AG08395 (cell line): ENCODE measurements at regions not wholly inside any gene's neighbourhood (a gene's known extent, or its start where the extent isn't known, plus 50 kb on each side); places are given as distances from the start of the nearest gene placed in this dataset.

Experiments
- DNase-seq: peaks from one replicate; pipeline ENCODE4 v3.0.0; 2012; ENCODE audit warnings: mixed read lengths, low spot score

DNA sequence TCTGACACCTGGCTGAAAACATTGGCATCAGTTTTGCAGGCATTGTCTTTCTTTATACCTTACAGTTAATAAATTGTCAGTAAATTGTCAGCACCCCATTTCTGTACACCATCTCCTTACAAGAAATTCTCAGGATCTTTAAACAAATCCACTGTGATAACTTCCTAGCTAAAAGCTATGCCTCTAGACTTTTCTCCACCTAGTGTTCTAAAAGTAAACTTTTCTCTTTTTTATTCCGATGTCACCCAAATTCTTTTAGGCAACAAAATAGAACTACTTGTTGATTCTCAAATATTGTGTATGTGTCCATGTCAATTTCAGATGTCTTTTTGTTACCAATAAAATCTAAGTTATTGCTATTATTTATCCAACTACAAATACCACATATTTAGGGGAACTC, 617.4 kb upstream of the NRXN1 start:
- no peak for DNase-seq

DNA sequence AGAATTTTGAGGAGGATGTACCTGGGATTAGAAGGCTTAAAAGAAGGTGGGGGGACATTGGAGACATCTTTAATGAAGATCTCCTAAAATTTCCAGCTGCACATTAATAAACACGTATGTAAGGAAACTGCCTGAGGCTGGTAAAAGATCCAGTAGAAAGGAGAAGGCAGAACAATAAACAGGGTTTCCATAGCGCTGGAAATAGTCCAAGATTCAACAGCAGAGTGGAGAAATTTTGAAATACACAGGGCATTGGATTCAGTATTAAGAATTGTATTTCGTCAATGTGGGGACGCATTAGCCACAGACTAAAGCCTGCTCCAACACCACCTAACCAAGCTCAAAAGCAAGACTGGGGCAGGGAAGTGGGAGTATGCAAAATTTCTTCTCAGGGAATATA, 606.9 kb upstream of the NRXN1 start:
- no peak for DNase-seq

DNA sequence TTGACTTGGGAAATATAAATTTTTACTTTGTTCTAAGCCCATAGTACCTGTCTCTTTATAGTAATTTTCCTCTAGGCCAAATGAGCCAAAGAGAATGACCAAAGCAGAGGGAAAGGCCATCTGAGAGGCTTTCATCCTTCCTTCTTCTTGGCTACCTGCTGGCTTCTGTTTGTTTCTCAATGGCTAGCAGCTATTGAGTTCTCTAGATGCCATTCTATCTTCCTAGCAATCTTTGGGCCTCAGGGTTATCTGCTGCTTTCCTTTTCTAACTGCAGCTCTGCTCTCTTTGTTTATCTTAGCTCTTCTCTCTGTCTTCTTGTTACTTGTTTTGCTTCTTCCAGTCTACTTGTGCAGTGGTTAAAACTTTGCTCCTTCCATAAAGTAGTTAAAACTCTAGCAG, 601.1 kb upstream of the NRXN1 start:
- DNase-seq = no peak

DNA sequence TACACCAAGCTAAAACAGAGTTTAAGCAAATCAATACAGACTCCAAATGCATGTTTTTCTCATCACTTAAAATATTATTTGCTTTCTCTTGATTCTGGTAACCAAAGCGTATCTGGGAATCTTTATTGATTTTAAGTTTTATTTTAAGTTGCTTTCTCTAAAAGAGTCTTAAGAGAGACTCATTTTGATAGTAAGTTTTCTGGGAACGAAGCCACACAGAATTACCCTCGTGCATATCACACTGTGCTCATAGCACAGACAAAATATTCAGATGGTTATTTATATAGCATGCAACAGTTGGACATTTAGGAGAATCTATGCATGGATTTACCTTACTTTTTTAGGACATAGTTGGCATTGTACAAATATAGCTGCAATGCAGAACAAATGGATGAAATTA, 597.5 kb upstream of the NRXN1 start:
- no peak for DNase-seq

DNA sequence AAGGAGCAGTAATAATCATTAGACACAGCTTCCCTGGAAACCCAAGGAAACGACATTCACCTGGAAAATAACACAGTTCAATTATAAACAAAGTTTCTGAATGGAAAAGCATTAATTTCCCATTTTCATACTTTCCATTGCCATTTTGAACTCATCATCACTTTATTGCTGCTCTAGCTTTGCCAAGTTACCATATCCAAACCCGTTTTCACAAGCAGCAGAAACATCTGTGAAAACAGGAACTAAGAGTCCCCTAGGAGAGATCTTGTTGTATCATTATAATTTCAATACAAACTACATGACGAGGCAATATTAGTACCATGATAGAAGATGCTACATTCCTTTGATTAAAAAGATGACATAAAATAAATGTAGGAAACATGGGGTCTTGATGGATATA, 597.0 kb upstream of the NRXN1 start:
- no peak for DNase-seq

DNA sequence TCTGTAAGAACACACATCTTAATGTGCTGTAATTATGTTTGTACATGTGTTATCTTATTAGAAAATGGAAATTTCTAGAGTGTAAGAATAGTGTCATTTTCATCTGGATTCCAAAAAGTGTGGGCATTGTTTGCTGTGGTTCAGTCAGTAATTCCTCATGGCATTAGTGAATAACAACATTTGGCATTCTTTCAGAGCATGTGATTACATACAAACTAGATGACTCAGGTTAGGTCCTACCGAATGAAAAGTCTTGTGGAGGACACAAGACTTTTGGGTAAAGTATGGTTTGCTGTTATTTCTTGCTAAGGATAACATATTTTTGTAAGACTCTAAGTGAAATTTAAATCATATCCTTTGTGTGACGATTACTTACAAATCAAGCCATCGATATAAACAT, 593.1 kb upstream of the NRXN1 start:
- DNase-seq = no peak

DNA sequence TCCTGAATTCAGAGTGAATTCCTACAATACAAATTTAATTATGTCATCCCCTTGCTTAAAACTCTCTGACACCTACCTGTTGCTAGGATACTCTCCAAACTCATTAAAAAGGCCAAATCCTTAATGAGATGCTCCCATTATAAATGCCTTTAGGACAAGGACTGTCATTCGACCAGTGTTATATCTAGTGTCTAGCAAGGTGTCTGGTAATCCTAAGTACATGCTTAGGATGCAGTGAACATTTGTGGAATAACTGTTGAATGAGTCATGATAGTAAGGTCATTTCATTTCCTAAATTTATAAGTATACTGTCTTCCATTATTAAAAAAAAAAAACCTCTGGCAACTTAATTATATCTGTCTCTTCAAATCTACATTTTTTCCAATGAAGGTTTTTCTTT, 588.9 kb upstream of the NRXN1 start:
- DNase-seq = no peak

DNA sequence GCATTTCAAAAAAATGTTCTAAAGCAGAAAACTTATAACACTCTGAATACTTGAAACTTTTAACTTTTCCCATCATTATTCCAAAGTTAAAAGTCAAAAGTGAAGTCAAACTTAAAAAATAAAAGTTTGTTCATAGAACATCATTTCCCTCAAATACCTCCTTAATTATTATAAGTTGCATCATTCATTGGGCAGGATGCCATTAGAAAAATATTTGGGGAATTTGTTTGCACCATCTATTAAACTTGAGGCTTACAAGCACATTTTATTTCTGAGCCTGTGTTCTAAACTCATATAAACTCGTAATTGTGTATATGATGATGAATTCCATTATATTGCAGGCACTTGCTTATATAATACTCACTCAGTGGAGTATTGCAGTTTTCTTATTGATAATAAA, 588.0 kb upstream of the NRXN1 start:
- no peak for DNase-seq

DNA sequence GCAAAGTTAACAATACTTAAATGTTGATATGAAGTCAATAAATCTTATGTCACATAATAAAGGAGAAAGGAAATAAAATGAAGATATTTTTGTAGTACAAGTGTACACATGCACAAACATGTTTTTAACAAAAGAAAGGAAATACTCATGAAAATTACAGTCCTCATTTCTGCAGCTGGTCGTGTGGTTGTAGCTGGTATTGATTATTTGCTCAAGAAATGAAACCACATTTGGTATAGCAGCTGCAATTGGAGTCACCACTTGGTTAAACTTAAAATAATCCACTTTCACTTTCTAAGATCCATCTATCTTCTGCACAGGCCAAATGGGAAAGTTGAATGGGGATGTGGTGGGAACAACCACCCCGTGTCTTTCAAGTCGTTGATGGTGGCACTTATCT, 580.5 kb upstream of the NRXN1 start:
- no peak for DNase-seq

DNA sequence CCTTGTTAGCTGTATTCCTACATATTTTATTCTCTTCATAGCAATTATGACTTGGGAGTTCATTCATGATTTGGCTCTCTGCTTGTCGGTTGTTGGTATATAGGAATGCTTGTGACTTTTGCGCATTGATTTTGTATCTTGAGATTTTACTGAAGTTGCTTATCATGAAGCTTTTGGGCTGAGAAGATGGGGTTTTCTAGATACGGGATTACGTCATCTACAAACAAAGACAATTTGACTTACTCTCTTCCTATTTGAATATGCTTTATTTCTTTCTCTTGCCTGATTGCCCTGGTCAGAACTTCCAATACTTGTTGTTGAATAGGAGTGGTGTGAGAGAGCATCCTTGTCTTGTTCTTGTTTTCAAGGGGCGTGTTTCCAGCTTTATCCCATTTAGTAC, 569.8 kb upstream of the NRXN1 start:
- DNase-seq = no peak

DNA sequence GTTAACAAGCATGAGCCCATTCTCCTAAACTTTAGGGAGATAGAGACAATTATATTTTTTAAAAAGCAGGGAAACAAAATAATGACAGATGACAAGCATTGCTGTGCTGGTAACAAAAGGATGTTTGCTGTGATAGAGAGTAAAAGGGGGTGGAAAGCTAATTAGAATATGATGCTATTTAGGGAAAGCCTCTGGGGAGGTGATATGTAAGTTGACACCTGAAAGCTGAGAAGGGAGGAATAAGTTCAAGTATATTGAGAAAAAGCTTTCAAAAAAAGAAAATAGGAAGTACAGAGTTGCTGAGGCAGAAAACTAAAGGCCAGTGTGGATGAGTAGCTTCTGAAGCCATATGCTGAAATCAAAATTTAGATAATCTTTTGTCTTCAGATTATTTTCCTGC, 565.2 kb upstream of the NRXN1 start:
- no peak for DNase-seq

DNA sequence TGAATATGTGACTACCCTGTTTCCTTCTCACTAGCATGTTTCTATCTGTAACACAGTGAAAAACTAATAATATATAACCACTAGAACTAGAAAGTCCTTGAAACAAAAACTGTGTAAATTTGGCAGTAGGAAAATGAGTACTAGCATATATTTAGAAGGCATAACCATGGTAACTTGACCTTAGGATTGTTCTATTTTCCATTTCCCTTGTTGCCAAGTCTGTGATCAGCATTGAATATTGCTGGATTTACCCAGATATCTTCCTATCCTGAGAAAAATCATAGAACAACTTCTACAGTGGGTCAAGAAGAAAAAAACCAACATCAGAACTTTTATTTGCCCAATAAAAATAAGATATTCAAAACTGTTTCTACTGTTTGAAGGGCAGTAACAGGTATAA, 563.9 kb upstream of the NRXN1 start:
- no peak for DNase-seq

DNA sequence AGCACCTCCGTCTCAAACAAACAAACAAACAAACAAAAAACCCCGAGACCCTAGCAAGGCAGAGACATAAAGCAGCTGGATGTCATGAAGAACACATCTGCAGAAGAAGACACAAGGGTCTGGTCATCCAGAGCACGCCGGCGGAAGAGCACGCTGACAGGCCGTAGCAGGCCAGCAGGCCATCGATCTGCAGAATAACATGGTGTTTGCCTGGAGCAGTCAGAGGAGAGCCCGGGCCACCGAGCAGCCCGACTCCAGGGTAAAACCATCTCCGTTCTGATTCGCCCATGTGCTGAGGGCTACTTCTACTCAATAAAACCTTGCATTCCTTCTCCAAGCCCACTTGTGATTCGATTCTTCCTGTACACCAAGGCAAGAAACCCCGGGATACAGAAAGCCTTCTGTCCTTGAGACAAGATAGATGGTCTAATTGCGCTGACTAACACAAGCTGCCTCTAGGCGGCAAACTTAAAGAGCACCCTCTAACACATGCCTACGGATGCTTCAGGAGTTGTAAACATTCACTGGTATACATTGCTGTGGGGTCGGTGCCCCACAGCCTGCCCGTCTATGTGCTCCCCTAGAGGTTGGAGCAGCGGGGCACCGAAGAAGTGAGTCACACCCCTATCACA, 549.8 kb upstream of the NRXN1 start:
- no peak for DNase-seq

DNA sequence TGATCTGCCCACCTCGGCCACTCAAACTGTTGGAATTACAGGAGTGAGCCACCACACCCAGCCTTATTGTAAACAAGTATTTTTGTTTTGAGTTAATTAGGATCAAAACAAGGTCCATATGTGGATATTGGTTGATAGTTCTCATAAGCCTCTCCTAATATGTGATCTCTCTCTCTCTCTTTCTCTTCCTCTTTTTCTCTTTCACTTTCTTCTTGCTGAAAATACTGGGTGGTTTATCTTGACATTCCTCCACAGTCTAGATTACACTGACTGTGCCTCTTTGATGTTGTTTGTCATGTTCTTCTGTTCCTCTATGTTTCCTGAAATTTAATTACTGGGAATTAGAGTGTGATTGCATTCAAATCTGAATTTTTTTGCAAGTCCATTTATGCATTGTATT, 547.5 kb upstream of the NRXN1 start:
- no peak for DNase-seq

DNA sequence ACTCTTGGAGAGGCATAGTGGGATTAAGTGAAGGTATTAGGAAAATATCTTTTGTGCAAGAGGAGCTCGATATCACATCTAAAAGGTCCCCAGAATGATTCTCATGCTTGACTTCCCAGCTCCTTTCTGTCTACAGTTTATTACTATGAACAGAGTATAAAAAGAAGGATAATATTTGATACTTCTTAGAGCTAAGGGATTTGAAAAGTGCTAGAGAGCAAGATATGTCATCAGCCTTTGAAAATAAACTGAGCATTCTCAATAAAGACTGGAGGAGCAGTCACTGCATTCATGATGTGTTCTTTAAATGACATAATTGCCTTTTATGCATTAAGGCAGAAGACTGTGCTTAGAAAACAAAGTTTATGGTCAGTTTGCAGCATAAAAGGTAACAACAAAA, 543.2 kb upstream of the NRXN1 start:
- DNase-seq = no peak

DNA sequence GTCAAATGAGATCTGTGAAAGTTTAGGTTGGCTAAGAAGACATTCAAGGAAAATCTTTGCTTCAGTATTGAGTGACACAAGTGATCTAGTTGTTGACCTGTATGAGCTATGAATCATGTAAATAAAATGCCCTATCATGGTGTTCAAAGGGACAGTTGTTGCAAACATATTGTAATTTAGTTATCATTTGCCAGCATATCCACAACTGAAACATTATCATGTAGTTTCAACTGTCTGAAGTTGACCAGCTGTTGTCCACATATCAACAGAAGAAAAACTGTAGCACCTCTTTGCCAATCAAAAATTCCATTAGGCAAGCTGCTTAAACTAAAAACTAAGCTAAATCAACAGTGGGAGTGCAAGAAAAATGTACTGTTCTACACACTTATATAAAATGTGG, 527.1 kb upstream of the NRXN1 start:
- DNase-seq = no peak

DNA sequence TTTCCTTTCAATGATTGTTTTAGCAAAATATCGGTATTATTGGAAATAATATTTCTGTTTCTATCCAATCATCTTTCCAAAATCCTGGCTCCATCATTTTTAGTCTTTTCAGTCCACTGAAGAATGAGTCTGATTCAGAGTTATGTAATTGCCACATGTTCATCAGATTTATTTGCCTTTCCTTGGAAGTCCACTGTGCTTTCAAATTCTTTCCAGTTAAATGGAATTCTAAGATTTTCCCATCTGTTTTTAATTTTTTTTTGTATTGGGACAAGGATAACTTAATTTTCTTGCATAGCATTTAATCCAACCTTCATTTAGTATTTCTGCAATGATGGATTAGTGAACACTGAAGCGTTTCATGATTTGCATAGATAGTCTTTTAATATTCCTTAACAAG, 521.5 kb upstream of the NRXN1 start:
- peak; percentile 2 for DNase-seq

DNA sequence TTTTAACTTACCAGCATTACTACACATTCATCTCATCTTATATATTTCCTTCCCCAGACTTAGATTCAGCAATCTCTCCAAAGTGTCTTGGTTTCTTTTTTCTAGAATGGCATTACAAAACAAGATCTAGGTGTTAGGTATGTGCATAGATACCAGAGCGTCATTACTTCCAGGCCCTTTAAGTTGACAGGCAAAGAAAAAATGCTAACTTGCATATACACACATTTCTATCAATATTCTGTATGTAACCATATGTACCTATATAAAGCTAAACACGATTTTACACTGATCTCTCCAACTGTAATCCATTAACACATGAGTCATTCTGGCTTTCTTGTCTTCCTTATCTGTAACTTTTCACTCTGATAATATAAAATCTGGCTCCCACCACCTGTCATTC, 503.8 kb upstream of the NRXN1 start:
- no peak for DNase-seq

DNA sequence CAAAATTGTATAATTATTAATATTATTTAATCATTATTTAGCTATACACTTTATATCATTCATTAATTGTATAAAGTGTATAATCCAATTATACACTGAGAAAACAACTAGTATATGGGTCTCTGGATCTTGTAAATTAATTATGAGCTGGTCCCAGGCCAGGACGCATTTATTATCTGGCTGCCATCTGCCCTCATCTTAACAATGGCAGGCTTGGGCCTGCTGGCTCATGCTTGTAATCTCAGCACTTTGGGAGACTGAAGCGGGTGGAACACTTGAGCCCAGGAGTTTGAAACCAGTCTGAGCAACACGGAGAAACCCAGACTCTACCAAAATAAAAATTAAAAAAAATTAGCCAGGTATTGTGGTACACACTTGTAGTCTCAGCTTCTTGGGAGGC, 502.2 kb upstream of the NRXN1 start:
- no peak for DNase-seq

DNA sequence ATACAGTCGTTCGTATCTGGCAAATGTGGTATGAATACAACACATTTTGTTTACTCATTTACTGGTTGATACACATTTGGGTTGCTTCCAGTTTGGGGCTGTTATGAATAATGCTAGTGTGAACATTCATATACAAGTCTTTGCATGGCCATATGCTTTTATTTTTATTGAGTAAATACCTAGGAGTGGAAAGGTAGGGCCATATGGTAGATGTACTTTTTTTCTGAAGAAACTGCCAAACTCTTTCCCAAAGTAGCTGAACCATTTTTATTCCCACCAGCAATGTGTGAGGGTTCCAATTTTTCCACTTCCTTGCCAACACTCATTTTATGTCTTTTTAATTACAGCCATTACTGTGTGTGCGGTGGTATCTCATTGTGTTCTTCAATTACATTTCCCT, 496.2 kb upstream of the NRXN1 start:
- no peak for DNase-seq

DNA sequence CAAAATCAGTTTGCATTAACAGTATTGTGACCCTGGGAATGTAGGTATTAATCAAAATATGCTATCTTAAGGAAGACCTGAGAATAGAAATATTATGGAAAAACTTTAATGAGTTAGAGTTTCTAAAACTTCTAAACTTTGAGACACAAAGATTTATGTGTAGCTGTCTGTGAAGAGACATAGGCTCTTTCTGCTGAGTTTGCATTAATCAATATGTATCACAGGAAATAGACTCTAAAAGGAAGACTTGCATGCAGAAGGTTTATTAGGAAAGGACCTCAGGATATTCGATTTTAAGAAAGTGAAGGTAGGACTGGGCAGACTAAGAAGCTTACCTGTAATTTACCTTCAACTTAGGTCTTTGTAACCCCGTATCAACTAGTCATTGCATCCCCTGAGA, 494.8 kb upstream of the NRXN1 start:
- DNase-seq = no peak

DNA sequence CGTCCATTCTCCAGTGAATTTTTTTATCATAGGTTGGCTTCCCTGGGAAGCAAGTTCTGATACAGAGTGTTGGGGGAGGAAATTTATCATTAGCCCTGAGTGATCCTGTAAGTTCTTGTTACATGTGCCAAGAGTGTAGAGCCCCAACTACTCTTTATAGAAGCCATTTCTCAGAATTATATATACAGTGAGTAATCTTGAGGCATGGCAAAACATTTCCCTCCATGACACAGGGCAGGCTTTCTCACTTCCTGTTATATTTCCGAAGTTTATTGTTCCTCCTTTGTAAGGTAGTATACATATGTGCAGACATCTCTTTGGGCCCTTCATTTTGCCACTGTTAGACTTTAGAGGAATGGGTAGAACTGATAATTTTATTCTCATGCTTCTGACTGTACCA, 484.7 kb upstream of the NRXN1 start:
- DNase-seq = no peak

DNA sequence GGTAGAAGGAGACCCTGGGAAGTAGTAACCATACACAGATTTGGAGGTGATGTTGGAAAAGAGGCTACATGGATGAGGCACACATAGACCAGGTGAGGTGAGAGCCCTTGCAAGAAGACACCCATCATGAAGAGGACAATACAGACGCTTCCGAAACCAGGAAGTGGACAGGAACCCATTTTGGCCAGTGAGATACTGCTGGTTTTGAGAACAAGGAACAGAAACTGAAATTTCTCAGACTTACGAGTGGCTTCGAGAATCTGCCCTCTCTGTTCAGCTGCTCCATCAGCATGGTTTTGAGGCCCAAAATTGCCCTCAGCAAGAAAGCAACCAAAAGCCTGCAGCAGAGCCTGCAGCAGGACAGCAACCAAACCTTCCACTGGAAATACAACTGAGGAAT, 479.1 kb upstream of the NRXN1 start:
- no peak for DNase-seq

DNA sequence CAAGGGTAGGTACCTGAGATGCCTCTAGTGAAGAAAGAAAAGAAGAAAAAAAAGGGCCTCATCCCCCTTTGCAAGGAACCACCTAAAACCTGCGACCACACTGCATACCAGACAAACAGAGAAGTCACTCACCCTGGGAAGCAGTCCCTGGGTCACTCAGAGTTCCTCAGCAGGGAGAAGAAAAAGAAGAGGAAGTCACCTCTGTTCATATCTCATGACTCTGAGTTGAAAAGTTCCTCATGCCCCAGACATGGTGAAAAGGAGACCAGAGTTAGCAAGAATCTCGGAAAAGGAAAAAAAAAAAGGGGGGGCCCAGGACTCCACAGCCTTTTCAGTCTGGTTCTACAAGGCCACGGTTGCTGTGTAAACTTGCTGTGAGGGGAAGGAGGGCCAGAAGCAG, 478.4 kb upstream of the NRXN1 start:
- no peak for DNase-seq

DNA sequence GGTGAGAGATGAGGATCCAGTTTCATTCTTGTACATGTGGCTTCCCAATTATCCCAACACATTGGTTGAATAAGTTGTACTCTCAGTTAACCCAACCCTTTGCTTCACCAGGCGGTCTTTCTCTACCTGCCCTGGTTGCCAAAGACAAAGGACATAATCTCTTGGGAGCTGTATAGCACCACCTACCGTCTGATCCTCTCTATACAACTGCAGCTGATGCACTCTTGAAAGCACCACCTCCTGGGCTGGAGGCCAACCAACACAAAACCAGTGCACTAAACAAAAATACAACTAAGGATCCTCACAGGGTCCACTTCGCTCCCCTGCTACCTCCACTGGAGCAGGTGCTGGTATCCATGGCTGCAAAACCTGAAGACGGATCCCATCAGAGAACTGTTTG, 473.6 kb upstream of the NRXN1 start:
- no peak for DNase-seq
